ENCODE measurements at regions not wholly inside any gene's neighbourhood (a gene's known extent, or its start where the extent isn't known, plus 50 kb on each side); places are given as distances from the start of the nearest gene placed in this dataset.

- no peaks in the 10 kb centered on the region for H3K36me3 ChIP-seq (ENCODE audit: insufficient read depth, low read length)
- no peak for DNase-seq (ENCODE audit: low spot score)
- BruUV-seq (replicated peaks), result no TSS peak
- H3K27ac ChIP-seq (ENCODE audit: low read depth, low read length, poor library complexity, severe bottlenecking), result no peak overlapping the region
- H3K4me1 ChIP-seq (ENCODE audit: insufficient read depth, low read length, poor library complexity, severe bottlenecking), result no peaks in the 10 kb centered on the region
- intact Hi-C loops (cut with micrococcal nuclease; ENCODE audit: unreplicated experiment), result no loop called here
- ChIA-PET POLR2A (interaction anchor here (1.0 kb wide), 1 partner anchor 9 kb away, joined by 3 read pairs; no protein-coding TSS in a partner anchor), CTCF (ENCODE audit: unreplicated experiment) (no interaction called here)
- no peak overlapping the region for H3K4me3 ChIP-seq (ENCODE audit: low read depth, low read length, poor library complexity, severe bottlenecking)
- no peaks in the 10 kb centered on the region for H3K9me3 ChIP-seq (ENCODE audit: low read length)
- no peaks in the 10 kb centered on the region for H4K20me1 ChIP-seq (ENCODE audit: insufficient read depth, low read length)
- TF ChIP-seq EZH2phosphoT487 (IDR thresholded peaks at IDR 0.05; ENCODE audit: borderline replicate concordance, low read depth, low read length) (no peak), CTCF (conservative IDR thresholded peaks at IDR 0.05; ENCODE audit: low read length) (no peak)
- H3K4me2 ChIP-seq (ENCODE audit: low read length), result no peak overlapping the region
- H3K9me2 ChIP-seq (ENCODE audit: insufficient read depth, low read length), result no peaks in the 10 kb centered on the region
- no peak overlapping the region for H2AFZ ChIP-seq (ENCODE audit: low read length)
- no peaks in the 10 kb centered on the region for H3K79me2 ChIP-seq (ENCODE audit: insufficient read depth, low read depth, low read length)
These were observed 469.9 kb upstream of the TUSC1 start for GRCh38 chr9:26148128-26148527.

- intact Hi-C loops (cut with micrococcal nuclease; ENCODE audit: unreplicated experiment), result no loop called here
- H4K20me1 ChIP-seq (ENCODE audit: insufficient read depth, low read length), result no peaks in the 10 kb centered on the region
- no peaks in the 10 kb centered on the region for H3K36me3 ChIP-seq (ENCODE audit: insufficient read depth, low read length)
- H3K4me3 ChIP-seq (ENCODE audit: low read depth, low read length, poor library complexity, severe bottlenecking), result no peak overlapping the region
- no peak overlapping the region for H3K27ac ChIP-seq (ENCODE audit: low read depth, low read length, poor library complexity, severe bottlenecking)
- H3K4me2 ChIP-seq (ENCODE audit: low read length), result no peak overlapping the region
- no peaks in the 10 kb centered on the region for H3K9me3 ChIP-seq (ENCODE audit: low read length)
- TF ChIP-seq CTCF (conservative IDR thresholded peaks at IDR 0.05; ENCODE audit: low read length) (no peak), EZH2phosphoT487 (IDR thresholded peaks at IDR 0.05; ENCODE audit: borderline replicate concordance, low read depth, low read length) (no peak)
- no peak overlapping the region for H2AFZ ChIP-seq (ENCODE audit: low read length)
- no peaks in the 10 kb centered on the region for H3K9me2 ChIP-seq (ENCODE audit: insufficient read depth, low read length)
- CTCF ChIA-PET (ENCODE audit: unreplicated experiment), result no interaction called here
- DNase-seq (ENCODE audit: low spot score), result no peak
- POLR2A ChIA-PET, result interaction anchor here (0.5 to 0.7 kb wide), 2 partner anchors 133 to 228 kb away, joined by 3 read pairs; no protein-coding TSS in a partner anchor
- H3K79me2 ChIP-seq (ENCODE audit: insufficient read depth, low read depth, low read length), result no peaks in the 10 kb centered on the region
- BruUV-seq (replicated peaks), result no TSS peak
- H3K4me1 ChIP-seq (ENCODE audit: insufficient read depth, low read length, poor library complexity, severe bottlenecking), result no peaks in the 10 kb centered on the region
These were observed 467.7 kb upstream of the TUSC1 start for GRCh38 chr9:26145938-26146337.

- H2AFZ ChIP-seq (ENCODE audit: low read length), result no peak overlapping the region
- H3K9me2 ChIP-seq (ENCODE audit: insufficient read depth, low read length), result no peaks in the 10 kb centered on the region
- intact Hi-C loops (cut with micrococcal nuclease; ENCODE audit: unreplicated experiment), result no loop called here
- no peaks in the 10 kb centered on the region for H3K36me3 ChIP-seq (ENCODE audit: insufficient read depth, low read length)
- no peak overlapping the region for H3K27ac ChIP-seq (ENCODE audit: low read depth, low read length, poor library complexity, severe bottlenecking)
- no peaks in the 10 kb centered on the region for H3K79me2 ChIP-seq (ENCODE audit: insufficient read depth, low read depth, low read length)
- no peak overlapping the region for H3K4me3 ChIP-seq (ENCODE audit: low read depth, low read length, poor library complexity, severe bottlenecking)
- no peak for DNase-seq (ENCODE audit: low spot score)
- no peaks in the 10 kb centered on the region for H3K4me1 ChIP-seq (ENCODE audit: insufficient read depth, low read length, poor library complexity, severe bottlenecking)
- no peak overlapping the region for H3K4me2 ChIP-seq (ENCODE audit: low read length)
- no peaks in the 10 kb centered on the region for H3K9me3 ChIP-seq (ENCODE audit: low read length)
- ChIA-PET CTCF (ENCODE audit: unreplicated experiment) (no interaction called here), POLR2A (interaction anchor here (1.2 kb wide), 1 partner anchor 9 kb away, joined by 4 read pairs; no protein-coding TSS in a partner anchor)
- BruUV-seq (replicated peaks), result no TSS peak
- TF ChIP-seq EZH2phosphoT487 (IDR thresholded peaks at IDR 0.05; ENCODE audit: borderline replicate concordance, low read depth, low read length), result no peak
- H4K20me1 ChIP-seq (ENCODE audit: insufficient read depth, low read length), result no peaks in the 10 kb centered on the region
These were observed 464.4 kb upstream of the TUSC1 start for GRCh38 chr9:26142631-26143030.

Data from OCI-LY7 (cell line).